ENCODE measurements at regions not wholly inside any gene's neighbourhood (a gene's known extent, or its start where the extent isn't known, plus 50 kb on each side); places are given as distances from the start of the nearest gene placed in this dataset.
A peak's percentile ranks its signal among the peaks of the same experiment; 100 is the strongest.

GRCh38 chr12:98456576-98457573, 58.5 kb upstream of the TMPO start:
- Mint-ChIP-seq H3K9me3 (no peaks in the 10 kb centered on the region), H3K4me3 (no peak overlapping the region), H3K27me3 (peaks cover 24% of the 10 kb centered on the region), H3K4me1 (peaks cover 10% of the 10 kb centered on the region), H3K36me3 (ENCODE audit: low read depth) (no peaks in the 10 kb centered on the region), H3K27ac (no peak overlapping the region)
- CTCF ChIA-PET = interaction anchor here (0.7 kb wide), 1 partner anchor 12 kb away, joined by 3 read pairs; no protein-coding TSS in a partner anchor
- POLR2A ChIA-PET = no interaction called here
- peak; percentile 20 for DNase-seq

- POLR2A ChIA-PET = no interaction called here
- CTCF ChIA-PET = no interaction called here
- peaks cover 21% of the 10 kb centered on the region for H3K4me1 Mint-ChIP-seq
- H3K27ac Mint-ChIP-seq = no peak overlapping the region
- no peaks in the 10 kb centered on the region for H3K27me3 Mint-ChIP-seq
- DNase-seq = no peak
- H3K36me3 Mint-ChIP-seq (ENCODE audit: low read depth) = no peaks in the 10 kb centered on the region
- no peak overlapping the region for H3K4me3 Mint-ChIP-seq
- no peaks in the 10 kb centered on the region for H3K9me3 Mint-ChIP-seq
These were observed 51.2 kb upstream of the TMPO start for GRCh38 chr12:98464190-98464589.

DNA sequence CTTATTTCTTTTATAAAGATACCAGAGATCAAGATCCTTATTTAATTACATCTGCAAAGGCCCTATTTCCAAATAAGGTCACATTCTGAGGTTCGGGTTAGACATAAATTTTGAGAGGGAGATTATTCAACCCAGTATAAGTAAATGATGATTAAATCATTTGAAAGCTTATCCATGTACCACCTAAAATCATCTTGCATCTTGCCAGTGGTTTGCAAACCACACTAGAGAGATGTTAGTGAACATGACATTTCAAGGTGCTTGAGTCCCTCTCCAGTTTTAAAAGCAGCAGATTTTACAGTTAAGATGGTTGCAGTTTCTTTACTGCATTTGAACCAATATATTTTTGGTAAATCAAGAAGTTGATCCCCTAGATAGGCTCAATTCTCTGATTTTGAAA, 49.9 kb upstream of the TMPO start:
- H3K9me3 Mint-ChIP-seq = no peaks in the 10 kb centered on the region
- DNase-seq = no peak
- no peaks in the 10 kb centered on the region for H3K36me3 Mint-ChIP-seq (ENCODE audit: low read depth)
- peaks cover 23% of the 10 kb centered on the region for H3K4me1 Mint-ChIP-seq
- no peak overlapping the region for H3K4me3 Mint-ChIP-seq
- CTCF ChIA-PET = no interaction called here
- POLR2A ChIA-PET = no interaction called here
- no peak overlapping the region for H3K27ac Mint-ChIP-seq
- H3K27me3 Mint-ChIP-seq = no peaks in the 10 kb centered on the region
